Thyroid gland (tissue), 4 donors: ENCODE measurements at regions not wholly inside any gene's neighbourhood (a gene's known extent, or its start where the extent isn't known, plus 50 kb on each side); places are given as distances from the start of the nearest gene placed in this dataset.

Experiments
- CTCF ChIP-seq, 6 experiments: fragments of 200-600 bp in 3 of 6; fragments of 450-650 bp in 3 of 6; sonication (generic) in 3 of 6; IDR thresholded peaks; one replicate each; pipeline ENCODE4 v1.5.1; 2016 to 2019; ENCODE audit warnings: antibody characterized with exemption in 6 of 6, mild to moderate bottlenecking in 2 of 6, inconsistent platforms in 1 of 6, moderate library complexity in 1 of 6
- POLR2A ChIP-seq, 2 donors: fragments of 450-650 bp; IDR thresholded peaks; one replicate each; pipeline ENCODE4 v1.6.1; 2017; ENCODE audit warnings: antibody characterized with exemption in 2 of 2, mild to moderate bottlenecking in 2 of 2, moderate library complexity in 1 of 2

DNA sequence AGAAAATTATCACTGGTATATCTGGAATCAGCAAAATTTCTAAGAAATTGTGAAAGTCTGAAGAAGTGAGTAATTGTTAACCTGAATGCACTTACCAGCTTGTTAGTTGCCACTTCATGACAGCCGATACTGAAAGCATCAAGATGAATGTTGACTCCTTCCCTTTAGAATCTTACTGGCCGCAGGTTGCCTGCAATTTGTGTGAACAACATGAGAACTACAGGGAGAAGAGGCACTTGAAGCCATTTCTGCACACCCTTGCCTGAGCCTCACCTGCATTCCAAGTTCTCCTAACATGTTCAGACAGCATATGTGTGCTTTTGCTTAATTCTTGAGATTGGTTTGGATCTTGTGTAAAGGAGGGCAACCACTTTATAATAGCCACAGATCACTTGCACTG lies 59.2 kb upstream of the SSX2IP start:
- no peak for TF ChIP-seq CTCF (IDR thresholded peaks at IDR 0.05)
- TF ChIP-seq POLR2A (IDR thresholded peaks at IDR 0.05) = no peak
